ENCODE measurements at regions not wholly inside any gene's neighbourhood (a gene's known extent, or its start where the extent isn't known, plus 50 kb on each side); places are given as distances from the start of the nearest gene placed in this dataset.

DNA sequence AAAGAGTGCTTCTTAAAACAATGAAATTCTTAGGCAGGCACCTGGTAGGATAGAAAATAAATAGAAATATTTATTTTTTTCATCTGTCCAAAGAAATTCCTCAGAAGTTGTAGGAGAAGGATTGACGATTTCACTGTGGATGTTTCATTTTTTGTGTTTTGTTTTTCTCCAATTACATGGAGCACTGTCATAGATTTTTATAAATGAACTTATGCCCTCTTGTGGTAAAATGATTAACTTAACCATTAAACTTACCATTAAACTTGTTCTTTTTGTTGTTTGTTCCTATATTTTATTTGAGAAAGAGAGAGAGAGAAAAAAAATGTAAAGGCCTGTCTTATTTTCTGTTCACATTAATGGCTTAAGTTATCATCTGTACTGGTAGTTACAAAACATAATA lies 339.2 kb downstream of the PRR16 start:
- intact Hi-C loops (cut with DNase I; ENCODE audit: low total_unique reads) = no loop called here
- no peak for DNase-seq
- H3K4me3 ChIP-seq = no peak overlapping the region
- TF ChIP-seq, protein P1, sequence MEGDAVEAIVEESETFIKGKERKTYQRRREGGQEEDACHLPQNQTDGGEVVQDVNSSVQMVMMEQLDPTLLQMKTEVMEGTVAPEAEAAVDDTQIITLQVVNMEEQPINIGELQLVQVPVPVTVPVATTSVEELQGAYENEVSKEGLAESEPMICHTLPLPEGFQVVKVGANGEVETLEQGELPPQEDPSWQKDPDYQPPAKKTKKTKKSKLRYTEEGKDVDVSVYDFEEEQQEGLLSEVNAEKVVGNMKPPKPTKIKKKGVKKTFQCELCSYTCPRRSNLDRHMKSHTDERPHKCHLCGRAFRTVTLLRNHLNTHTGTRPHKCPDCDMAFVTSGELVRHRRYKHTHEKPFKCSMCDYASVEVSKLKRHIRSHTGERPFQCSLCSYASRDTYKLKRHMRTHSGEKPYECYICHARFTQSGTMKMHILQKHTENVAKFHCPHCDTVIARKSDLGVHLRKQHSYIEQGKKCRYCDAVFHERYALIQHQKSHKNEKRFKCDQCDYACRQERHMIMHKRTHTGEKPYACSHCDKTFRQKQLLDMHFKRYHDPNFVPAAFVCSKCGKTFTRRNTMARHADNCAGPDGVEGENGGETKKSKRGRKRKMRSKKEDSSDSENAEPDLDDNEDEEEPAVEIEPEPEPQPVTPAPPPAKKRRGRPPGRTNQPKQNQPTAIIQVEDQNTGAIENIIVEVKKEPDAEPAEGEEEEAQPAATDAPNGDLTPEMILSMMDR (IDR thresholded peaks at IDR 0.05) = peak; percentile 19 to 46
- no peaks in the 10 kb centered on the region for H3K9me3 ChIP-seq
- H3K27me3 ChIP-seq = no peaks in the 10 kb centered on the region
- no peaks in the 10 kb centered on the region for H3K4me1 ChIP-seq
- no peak overlapping the region for H3K27ac ChIP-seq
- H3K36me3 ChIP-seq = no peaks in the 10 kb centered on the region

DNA sequence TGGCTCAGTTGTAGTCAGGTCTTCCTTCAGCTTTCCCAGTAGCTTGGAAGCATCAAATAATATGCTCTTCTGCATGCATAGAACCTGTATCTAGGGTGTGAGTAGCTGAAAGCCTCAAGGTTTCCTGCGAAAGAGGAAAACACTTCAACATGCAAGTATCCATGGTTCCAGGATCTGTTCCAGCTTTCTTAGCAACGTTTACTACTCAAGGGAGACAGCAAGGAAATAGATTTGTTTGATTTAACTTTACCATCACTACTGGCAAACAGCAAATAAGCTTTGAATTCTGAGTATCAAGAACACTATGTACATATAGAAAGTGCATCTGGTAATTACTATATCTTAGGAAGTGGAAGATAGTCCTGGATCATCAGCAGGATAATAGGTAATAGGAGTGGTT lies 341.0 kb downstream of the PRR16 start:
- intact Hi-C loops (cut with DNase I; ENCODE audit: low total_unique reads) = no loop called here
- no peak for DNase-seq
- Histone ChIP-seq H3K36me3 (no peaks in the 10 kb centered on the region), H3K4me3 (no peak overlapping the region), H3K27ac (no peak overlapping the region), H3K4me1 (no peaks in the 10 kb centered on the region), H3K9me3 (no peaks in the 10 kb centered on the region), H3K27me3 (no peaks in the 10 kb centered on the region)
- TF ChIP-seq, protein P1 (IDR thresholded peaks at IDR 0.05) = no peak

DNA sequence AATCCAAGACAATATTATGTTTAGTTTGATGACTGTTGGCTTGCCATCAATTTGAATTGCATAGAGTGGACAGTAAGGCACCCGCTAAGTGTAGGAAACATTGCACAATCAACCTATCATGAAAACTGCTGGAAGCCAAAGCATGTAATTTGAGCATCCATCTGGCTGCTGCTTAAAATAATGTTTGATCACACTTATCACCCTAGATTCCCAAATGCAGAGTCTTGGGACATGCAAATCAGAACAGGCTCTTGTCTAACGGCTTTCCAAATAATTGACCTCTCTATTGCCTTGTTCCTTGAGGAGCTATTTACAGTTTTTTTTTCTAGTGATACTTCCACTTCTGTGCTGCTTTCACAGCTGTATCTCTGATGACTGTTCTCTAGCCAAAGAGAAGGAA lies 342.1 kb downstream of the PRR16 start:
- peak in 1 of 2 donors; percentile 20 for DNase-seq
- intact Hi-C loops (cut with DNase I; ENCODE audit: low total_unique reads) = no loop called here
- no peak overlapping the region for H3K27ac ChIP-seq
- H3K4me3 ChIP-seq = no peak overlapping the region
- TF ChIP-seq, protein P1 (IDR thresholded peaks at IDR 0.05) = no peak
- no peaks in the 10 kb centered on the region for H3K9me3 ChIP-seq
- no peaks in the 10 kb centered on the region for H3K4me1 ChIP-seq
- no peaks in the 10 kb centered on the region for H3K27me3 ChIP-seq
- no peaks in the 10 kb centered on the region for H3K36me3 ChIP-seq

DNA sequence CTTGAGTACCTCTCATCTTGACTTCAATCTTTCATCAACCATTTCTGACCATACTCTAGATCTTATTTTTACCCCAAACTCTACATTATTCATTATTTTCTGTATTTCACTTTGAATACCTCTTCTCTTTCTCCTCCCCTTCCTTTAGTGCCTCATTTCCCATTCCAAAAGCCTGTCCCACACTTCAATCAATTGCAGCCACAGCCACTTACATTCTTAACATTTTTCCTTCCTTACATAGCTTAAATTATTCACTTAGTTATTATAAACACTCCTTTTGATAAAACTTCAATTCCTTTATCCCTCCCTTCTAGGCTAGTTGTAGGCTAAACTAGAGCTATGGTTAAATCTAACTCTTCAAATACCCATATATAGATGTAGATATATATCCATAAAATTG lies 344.0 kb downstream of the PRR16 start:
- TF ChIP-seq, protein P1 (IDR thresholded peaks at IDR 0.05) = no peak

DNA sequence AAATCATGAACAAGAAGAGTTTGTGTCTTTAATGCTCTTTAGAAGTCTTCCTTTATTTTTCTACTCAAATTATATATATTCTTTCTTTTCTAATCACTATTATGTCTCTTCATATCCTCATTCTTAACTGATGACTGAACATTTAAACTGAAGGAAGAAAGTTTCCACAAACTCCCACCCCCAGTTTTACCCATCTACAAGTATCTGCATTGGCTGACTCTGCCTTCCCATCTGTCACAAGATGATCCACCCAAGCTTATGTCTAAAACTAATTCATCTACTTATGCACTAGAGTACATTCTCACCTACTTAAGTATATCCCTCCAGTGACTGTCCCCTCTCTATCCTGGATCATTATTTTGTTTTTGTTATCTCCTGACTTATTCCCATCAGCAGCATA lies 344.5 kb downstream of the PRR16 start:
- Histone ChIP-seq H3K4me1 (no peaks in the 10 kb centered on the region), H3K27ac (no peak overlapping the region), H3K4me3 (no peak overlapping the region), H3K9me3 (peaks cover 0 to 4% (median 0%) of the 10 kb centered on the region in 3 donors), H3K36me3 (no peaks in the 10 kb centered on the region), H3K27me3 (no peaks in the 10 kb centered on the region)
- TF ChIP-seq, protein P1 (IDR thresholded peaks at IDR 0.05) = no peak
- DNase-seq = no peak
- intact Hi-C loops (cut with DNase I; ENCODE audit: low total_unique reads) = no loop called here

More for the DNA sequence above, 344.0 kb downstream of the PRR16 start:
- Histone ChIP-seq H3K4me3 (no peak overlapping the region), H3K27me3 (no peaks in the 10 kb centered on the region), H3K27ac (no peak overlapping the region), H3K4me1 (no peaks in the 10 kb centered on the region), H3K36me3 (no peaks in the 10 kb centered on the region), H3K9me3 (peaks cover 0 to 4% (median 0%) of the 10 kb centered on the region in 3 donors)
- intact Hi-C loops (cut with DNase I; ENCODE audit: low total_unique reads) = no loop called here
- DNase-seq = no peak

DNA sequence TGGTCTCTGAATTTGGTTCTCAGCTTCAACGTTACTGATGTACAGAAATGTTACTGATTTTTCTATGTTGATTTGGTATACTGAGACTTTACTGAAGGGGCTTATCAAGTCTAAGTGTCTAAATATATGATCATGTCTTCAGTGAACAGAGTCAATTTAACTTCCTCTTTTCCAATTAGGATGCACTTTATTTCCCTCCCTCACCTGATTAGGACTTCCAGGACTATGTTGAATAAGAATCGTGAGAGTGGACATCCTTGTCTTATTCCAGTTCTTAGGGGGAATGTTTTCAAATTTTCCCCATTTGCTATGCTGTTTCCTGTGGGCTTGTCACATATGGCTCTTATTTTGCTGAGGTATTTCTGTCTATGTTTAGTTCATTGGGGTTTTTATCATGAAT lies 349.5 kb downstream of the PRR16 start:
- Histone ChIP-seq H3K4me1 (no peaks in the 10 kb centered on the region), H3K9me3 (peaks cover 0 to 4% (median 3%) of the 10 kb centered on the region in 3 donors), H3K4me3 (no peak overlapping the region), H3K27ac (no peak overlapping the region), H3K27me3 (no peaks in the 10 kb centered on the region), H3K36me3 (no peaks in the 10 kb centered on the region)
- intact Hi-C loops (cut with DNase I; ENCODE audit: low total_unique reads) = no loop called here
- no peak for DNase-seq
- TF ChIP-seq, protein P1 (IDR thresholded peaks at IDR 0.05) = no peak
